ENCODE measurements at regions not wholly inside any gene's neighbourhood (a gene's known extent, or its start where the extent isn't known, plus 50 kb on each side); places are given as distances from the start of the nearest gene placed in this dataset.

DNA sequence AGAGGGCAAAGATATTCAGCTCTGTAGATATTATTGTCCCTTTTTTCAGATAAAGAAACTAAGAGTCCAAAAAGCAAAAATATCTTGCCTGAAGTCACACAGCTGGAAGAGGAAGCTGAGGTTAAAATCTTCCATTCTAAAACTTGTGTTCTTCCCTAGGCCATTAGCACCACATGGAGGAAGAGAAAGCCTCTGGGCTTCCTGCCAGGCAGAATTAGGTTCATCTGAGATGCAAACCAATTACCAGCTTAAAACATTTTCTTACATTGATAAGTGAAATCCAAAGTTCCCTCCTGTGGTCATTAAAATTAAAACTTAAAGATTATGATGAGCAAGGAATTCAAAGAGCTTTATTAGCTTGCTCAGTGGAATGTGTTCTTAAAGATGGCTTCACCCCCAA lies 235.3 kb upstream of the SETMAR start:
- TF ChIP-seq EZH2 (IDR thresholded peaks at IDR 0.05) (no peak), POLR2AphosphoS5 (IDR thresholded peaks at IDR 0.05; ENCODE audit: borderline replicate concordance, low read depth, low read length) (no peak)
